ENCODE measurements at regions not wholly inside any gene's neighbourhood (a gene's known extent, or its start where the extent isn't known, plus 50 kb on each side); places are given as distances from the start of the nearest gene placed in this dataset.
"Not testable (repeated sequence)": the region's sequence is repeated elsewhere in the genome, so short reads cannot be mapped to it uniquely, and the experiment has no call there.

DNA sequence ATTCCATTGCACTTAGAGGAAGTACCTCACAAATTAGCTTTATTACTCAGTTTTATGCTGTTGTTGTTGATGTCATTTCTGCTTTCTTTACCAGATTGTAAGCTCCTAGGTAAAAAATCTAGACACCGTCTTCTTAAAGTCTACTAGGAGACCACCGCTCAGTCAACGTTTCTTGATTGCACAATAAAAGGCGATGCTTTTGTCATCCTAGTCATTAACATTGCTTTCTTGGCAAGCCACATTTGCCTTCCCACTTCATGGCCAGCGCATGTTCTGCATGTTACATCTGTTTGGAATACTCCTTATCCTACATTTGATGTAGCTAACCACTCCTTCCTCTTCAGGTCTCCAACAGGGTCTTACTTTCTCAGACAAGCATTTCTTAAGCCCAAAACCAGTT lies 464.0 kb upstream of the TUSC1 start:
- DNase-seq (ENCODE audit: low read depth, low spot score): no peak
- no peak overlapping the region for H3K27ac ChIP-seq

GRCh38 chr9:26133537-26133936 lies 455.3 kb upstream of the TUSC1 start:
- DNase-seq (ENCODE audit: low read depth, low spot score): no peak
- no peak overlapping the region for H3K27ac ChIP-seq

- H3K27ac ChIP-seq: no peak overlapping the region
- no peak for DNase-seq (ENCODE audit: low read depth, low spot score)
These were observed 454.6 kb upstream of the TUSC1 start for GRCh38 chr9:26132746-26133312.

- H3K27ac ChIP-seq: no peak overlapping the region
- DNase-seq (ENCODE audit: low read depth, low spot score): no peak
These were observed 453.6 kb upstream of the TUSC1 start for GRCh38 chr9:26131886-26132285.

DNA sequence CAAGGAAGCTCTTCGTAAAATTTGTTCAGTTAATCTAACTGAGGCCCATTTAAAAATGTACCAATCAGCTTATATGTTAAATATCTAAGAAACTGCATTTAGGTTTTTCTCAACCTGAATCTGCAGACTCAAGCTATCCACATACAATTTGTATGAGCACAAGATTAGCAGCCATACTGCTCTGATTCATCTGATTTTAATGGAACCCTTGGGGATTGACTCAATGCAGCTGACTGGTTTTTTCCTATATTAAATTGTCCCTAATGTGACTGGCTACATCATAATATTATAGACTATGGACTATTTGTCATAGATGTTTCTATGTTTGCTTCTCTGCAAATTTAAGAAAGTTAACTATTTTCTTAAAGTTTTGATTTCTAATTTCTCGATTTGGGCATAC lies 451.0 kb upstream of the TUSC1 start:
- DNase-seq (ENCODE audit: low read depth, low spot score): no peak
- H3K27ac ChIP-seq: no peak overlapping the region

- DNase-seq (ENCODE audit: low read depth, low spot score): no peak
- H3K27ac ChIP-seq: no peak overlapping the region
These were observed 447.4 kb upstream of the TUSC1 start for GRCh38 chr9:26125693-26126092.

GRCh38 chr9:26116085-26116484 lies 437.8 kb upstream of the TUSC1 start:
- not testable (repeated sequence) for DNase-seq (ENCODE audit: low read depth, low spot score)

GRCh38 chr9:26112724-26113123 lies 434.5 kb upstream of the TUSC1 start:
- no peak overlapping the region for H3K27ac ChIP-seq
- DNase-seq (ENCODE audit: low read depth, low spot score): no peak

More at GRCh38 chr9:26116085-26116484, 437.8 kb upstream of the TUSC1 start:
- not testable (repeated sequence) for H3K27ac ChIP-seq

GRCh38 chr9:26086396-26086795 lies 408.2 kb upstream of the TUSC1 start:
- no peak for DNase-seq (ENCODE audit: low read depth, low spot score)
- H3K27ac ChIP-seq: no peak overlapping the region

DNA sequence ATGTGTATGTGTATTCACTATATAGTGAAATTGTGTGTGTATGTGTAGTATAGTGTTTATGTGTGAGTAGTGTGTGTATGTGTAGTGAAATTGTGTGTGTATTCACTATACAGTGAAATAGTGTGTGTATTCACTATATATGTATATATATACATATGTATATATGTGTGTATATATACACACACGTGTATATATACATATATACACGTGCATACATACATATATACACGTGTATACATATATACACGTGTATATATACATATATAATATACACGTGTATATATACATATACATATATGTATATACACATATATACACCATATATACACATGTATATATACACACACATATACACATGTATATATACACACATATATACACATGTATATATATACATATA lies 403.6 kb upstream of the TUSC1 start:
- H3K27ac ChIP-seq: no peak overlapping the region
- no peak for DNase-seq (ENCODE audit: low read depth, low spot score)

- no peak overlapping the region for H3K27ac ChIP-seq
- DNase-seq (ENCODE audit: low read depth, low spot score): no peak
These were observed 400.5 kb upstream of the TUSC1 start for GRCh38 chr9:26078706-26079105.

DNA sequence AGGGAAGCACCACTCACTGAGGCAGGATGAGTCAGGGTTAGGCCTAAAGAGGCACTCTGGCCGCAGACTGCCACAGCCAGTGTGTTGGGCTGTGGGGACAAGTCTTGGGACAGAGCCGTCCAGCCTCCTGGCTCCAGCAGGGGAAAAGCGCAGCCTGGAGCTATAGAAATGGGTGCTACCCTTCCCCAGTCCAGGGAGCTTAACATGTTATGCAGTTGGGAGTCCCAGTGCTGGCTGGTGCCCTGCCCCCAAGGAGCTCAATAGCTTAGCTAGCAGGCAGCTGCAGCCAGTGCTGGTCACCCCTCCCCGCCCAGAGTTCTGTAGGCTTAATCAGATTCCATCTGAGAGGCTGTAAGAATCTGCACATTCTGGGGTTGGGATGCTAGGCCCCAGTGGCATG lies 399.6 kb upstream of the TUSC1 start:
- no peak overlapping the region for H3K27ac ChIP-seq
- DNase-seq (ENCODE audit: low read depth, low spot score): no peak

- no peak for DNase-seq (ENCODE audit: low read depth, low spot score)
These were observed 389.4 kb upstream of the TUSC1 start for GRCh38 chr9:26067608-26068007.

GRCh38 chr9:26066237-26066636 lies 388.0 kb upstream of the TUSC1 start:
- DNase-seq (ENCODE audit: low read depth, low spot score): no peak
- H3K27ac ChIP-seq: no peak overlapping the region

More at GRCh38 chr9:26067608-26068007, 389.4 kb upstream of the TUSC1 start:
- H3K27ac ChIP-seq: no peak overlapping the region

- H3K27ac ChIP-seq: no peak overlapping the region
- no peak for DNase-seq (ENCODE audit: low read depth, low spot score)
These were observed 383.8 kb upstream of the TUSC1 start for GRCh38 chr9:26061948-26062575.

DNA sequence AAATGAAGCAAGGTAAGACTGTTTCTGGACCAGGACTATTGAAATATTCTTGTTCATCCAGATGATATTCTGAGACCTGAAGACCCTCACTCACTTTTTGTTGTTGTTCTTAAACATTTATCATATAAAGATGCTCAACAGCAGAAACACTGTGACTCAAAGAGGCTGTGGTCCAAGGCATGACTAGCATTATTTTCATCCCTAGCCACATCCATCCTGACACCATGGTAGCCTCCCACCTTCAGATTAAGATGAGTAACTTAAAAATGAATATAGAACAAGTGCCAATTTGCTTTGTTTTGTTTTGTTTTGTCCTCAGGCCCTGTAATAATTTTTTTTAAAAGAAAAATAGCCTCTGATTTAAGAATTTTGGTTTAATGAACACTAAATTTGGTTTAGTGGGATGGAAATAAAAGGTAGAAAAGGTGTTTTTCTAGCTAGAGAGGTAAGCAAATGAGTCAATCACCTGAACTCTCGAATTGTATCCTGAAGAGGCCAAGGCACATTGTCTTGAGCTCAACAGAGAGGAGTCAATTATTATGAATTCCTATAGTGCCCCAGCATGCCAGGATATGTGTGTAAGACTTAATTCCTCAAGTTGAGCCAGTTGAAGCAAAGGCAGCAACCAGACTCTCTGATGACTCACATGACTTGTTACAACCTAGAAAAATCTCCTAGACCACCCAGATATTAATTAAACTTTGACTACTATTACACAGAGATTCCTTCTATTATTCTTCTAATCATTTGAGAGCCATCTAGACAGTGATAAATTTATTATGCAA lies 380.1 kb upstream of the TUSC1 start:
- DNase-seq (ENCODE audit: low read depth, low spot score): no peak
- H3K27ac ChIP-seq: no peak overlapping the region

- no peak overlapping the region for H3K27ac ChIP-seq
- no peak for DNase-seq (ENCODE audit: low read depth, low spot score)
These were observed 378.8 kb upstream of the TUSC1 start for GRCh38 chr9:26057050-26057449.

DNA sequence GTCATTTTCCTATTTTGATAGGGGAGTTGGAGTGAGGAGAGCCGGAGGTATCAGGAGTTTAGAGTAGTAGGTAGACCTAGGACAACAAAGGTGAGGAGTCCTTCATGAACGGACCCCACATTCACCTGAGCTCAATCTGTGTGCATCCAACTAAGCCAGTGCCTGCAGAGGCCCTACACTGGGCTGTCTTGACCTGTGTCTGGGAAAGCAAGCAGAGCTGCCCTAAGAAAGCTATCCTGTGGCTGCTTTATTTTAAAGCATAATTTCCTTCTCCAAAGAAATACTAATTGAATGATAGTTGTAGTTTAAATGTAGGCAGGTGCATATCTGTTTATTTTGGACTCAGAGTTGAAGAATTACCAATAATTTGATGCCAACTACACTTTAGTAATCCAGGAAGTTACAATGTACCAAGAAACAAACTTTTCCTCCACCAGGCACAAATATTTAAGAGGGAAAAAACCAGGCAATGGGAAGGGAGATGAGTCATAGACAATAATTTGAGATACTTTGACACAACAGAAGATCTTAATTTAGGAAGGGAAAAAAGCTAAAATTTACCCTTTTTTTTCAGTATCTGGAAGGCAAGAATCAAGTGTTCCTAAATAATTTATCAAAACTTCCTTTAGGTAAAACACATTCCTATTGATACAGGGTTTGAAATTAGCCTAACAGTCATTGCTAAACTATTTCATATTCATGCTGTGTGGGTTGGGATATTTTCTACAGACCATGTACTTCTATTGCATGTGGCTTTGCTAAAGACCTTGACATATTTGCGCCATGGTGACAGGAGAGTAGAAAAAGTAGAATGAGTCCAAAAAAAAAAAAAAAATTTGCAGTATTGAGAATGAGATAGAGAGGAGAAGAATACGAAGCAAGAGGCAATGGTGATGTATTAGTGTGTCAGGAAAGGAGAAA lies 376.6 kb upstream of the TUSC1 start:
- no peak for DNase-seq (ENCODE audit: low read depth, low spot score)
- no peak overlapping the region for H3K27ac ChIP-seq

- DNase-seq (ENCODE audit: low read depth, low spot score): no peak
- no peak overlapping the region for H3K27ac ChIP-seq
These were observed 375.7 kb upstream of the TUSC1 start for GRCh38 chr9:26053954-26054353.

GRCh38 chr9:26043431-26043830 lies 365.2 kb upstream of the TUSC1 start:
- H3K27ac ChIP-seq: no peak overlapping the region

DNA sequence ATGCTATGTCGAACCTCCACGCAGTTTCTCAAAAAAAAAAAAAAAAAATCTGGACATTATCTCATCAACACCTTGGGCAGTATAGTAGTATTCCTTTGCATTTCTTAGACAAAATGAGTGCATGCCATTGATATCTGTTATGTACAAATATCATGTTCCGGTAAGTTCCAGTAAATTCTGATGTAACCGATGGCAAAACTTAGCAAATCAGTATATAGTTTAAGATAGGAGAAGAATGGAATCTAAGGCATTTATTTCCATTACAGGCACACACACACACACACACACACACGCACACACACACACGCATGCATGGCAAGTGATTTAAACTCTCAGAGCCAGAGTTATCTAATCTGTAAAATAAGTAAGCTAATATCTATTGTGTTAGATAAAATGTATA lies 356.5 kb upstream of the TUSC1 start:
- no peak for DNase-seq (ENCODE audit: low read depth, low spot score)
- H3K27ac ChIP-seq: no peak overlapping the region

More at GRCh38 chr9:26043431-26043830, 365.2 kb upstream of the TUSC1 start:
- DNase-seq (ENCODE audit: low read depth, low spot score): no peak
